GM21825 (cell line): ENCODE measurements at regions not wholly inside any gene's neighbourhood (a gene's known extent, or its start where the extent isn't known, plus 50 kb on each side); places are given as distances from the start of the nearest gene placed in this dataset.
A peak's percentile ranks its signal among the peaks of the same experiment; 100 is the strongest.
"Not testable (repeated sequence)": the region's sequence is repeated elsewhere in the genome, so short reads cannot be mapped to it uniquely, and the experiment has no call there.

ENCODE experiments used
- ATAC-seq: cut with Tn5 transposase; IDR thresholded peaks from one replicate; pipeline ENCODE4 v1.9.1; 2021; ENCODE audit warnings: mild to moderate bottlenecking, moderate library complexity; ENCODE audit not compliant: unreplicated experiment

DNA sequence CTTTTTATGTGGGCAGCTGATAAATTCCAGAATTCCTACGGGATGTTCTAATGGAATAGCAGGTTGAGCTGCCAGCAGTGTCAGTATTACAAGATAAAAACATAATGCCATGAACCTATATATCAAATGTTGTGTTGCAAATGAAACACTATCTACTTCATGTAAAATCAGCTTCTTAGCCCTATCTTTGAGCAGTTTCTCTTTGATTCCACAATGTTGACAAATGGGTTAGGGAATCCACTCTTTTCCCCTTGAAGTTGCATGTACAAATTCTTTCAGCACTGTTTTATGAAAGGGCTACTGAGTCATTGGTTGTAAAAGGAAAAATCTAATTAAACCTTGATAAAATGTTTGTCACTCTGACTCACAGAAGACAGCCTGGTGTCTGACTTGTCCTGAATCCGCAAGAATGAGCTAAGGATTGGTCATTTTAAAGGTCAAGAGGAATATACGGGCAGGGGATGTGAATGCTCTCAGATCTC, 950.6 kb upstream of the NUDT12 start:
- ATAC-seq = no peak

GRCh38 chr5:104512063-104512825, 949.7 kb upstream of the NUDT12 start:
- ATAC-seq = no peak

DNA sequence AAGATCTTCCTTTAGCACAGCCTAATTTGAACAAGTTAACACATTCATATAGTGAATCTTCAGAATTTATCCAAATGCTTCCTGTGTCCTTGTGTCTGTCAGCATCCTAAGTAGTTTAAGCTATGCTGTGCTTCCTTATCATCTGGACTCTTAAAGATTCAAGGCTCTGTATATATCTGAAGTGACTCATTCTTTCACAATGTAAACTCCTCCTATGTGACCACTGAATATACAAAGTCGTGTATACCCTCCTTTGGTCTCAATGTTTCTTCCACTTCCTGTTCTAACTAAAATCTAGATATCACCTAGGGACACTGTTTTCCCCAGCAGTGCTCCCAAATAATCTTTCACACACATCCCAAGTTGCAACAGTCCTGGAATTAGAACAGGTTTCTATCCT, 935.7 kb upstream of the NUDT12 start:
- no peak for ATAC-seq

GRCh38 chr5:104494083-104494482, 931.5 kb upstream of the NUDT12 start:
- no peak for ATAC-seq

DNA sequence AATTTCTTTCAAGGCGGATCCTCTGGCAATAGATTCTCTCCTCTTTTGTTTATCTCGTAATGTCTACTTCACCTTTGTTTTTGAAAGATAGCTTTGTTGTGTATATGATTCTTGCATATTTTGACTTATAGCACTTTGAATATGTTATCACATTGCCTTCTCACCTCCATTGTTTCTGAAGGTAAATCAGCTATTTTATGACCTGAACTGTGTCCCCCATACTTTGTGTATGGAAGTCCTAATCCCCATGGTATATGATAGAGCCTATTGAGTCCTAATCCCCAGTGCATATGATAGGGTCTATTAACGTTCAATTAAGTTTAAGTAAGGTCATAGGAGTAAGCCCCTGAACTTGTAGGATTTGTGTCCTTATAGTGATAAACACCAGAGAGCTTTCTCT, 910.2 kb upstream of the NUDT12 start:
- no peak for ATAC-seq

- ATAC-seq = no peak
These were observed 893.5 kb upstream of the NUDT12 start for GRCh38 chr5:104456122-104456521.

DNA sequence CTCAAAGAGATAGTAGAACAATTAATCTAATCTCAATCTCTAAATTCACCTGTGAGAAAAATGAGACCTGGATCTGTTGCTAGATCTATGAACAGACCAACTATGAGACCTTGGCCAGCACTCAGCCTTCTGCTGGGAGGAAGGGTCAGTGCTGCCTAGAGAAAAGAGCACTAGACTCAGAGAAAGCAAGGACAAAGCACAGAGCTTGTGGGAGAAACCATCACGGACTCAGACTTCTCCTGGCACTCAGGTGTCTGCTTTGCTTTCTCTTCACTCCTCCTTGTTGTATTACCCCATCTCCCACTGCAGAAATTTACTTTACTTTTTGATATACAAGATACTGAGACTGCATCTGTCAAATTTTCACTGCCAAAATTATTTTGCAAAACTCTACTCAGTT, 890.0 kb upstream of the NUDT12 start:
- no peak for ATAC-seq

DNA sequence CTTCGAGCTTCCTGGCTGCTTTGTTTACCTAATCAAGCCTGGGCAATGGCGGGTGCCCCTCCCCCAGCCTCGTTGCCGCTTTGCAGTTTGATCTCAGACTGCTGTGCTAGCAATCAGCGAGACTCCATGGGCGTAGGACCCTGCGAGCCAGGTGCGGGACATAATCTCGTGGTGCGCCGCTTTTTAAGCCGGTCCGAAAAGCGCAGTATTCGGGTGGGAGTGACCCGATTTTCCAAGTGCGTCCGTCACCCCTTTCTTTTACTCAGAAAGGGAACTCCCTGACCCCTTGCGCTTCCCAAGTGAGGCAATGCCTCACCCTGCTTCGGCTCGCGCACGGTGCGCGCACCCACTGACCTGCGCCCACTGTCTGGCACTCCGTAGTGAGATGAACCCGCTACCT, 889.3 kb upstream of the NUDT12 start:
- not testable (repeated sequence) for ATAC-seq

DNA sequence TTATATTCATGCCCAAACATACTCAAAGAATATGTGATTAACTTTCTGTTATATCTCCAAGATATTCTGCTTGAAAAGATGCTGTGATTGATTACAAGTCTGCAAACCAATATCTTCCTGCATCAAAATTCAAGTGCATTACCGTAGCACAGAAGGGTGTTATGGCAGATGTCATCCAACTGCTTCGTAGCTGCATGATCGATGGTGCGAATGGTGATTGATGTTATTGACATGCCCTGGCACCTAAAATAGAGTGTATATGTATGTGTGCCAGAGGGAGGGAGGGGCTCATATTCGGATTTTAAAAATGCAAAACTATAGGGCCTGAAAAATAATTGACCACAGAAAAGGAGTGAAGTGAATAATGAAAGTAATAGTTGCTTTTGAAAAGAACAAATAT, 882.1 kb upstream of the NUDT12 start:
- ATAC-seq = no peak

DNA sequence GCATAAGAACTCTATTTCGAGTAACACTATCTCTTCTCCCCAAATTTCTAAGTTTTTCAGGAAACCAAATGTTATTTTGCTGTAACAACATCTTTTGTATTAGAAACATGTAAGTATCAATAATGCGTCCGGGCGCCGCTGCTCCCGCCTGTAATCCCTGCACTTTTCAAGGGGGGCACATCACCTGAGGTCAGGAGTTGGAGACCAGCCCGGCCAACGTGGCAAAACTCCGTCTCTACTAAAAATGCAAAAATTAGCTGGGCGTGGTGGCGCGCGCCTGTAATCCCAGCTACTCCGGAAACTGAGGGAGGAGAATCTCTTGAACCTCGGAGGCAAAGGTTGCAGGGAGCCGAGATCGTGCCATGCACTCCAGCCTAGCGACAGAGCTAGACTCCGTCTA, 881.1 kb upstream of the NUDT12 start:
- no peak for ATAC-seq

- ATAC-seq = no peak
These were observed 869.4 kb upstream of the NUDT12 start for GRCh38 chr5:104431981-104432380.

DNA sequence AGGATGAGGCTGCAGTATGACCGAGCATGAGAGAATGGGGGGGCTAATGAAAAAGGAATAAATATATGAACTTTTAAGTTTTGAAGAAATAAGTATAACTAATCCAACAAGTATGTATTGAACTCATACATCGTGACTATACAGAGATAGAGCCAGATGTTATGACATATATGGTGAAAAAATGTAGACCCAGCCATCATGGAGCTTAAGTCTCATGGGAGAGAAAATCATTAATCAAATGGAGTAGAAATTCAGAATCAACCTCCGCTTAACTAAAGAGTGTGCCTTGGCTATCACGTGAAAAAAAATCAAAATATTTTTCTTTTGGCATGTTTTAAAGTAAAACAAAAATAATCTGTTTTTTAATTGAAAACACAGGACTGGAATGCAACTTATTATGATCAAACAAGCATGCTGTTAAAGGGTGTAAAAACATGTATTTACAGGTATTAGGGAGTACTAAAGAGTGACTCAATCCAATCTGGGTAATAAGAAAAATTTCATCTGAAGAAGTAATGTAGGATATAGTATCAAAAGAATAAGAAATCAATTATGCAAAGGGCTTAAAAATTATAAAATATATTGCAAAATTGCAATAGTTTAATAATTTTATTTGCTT, 868.5 kb upstream of the NUDT12 start:
- no peak for ATAC-seq

DNA sequence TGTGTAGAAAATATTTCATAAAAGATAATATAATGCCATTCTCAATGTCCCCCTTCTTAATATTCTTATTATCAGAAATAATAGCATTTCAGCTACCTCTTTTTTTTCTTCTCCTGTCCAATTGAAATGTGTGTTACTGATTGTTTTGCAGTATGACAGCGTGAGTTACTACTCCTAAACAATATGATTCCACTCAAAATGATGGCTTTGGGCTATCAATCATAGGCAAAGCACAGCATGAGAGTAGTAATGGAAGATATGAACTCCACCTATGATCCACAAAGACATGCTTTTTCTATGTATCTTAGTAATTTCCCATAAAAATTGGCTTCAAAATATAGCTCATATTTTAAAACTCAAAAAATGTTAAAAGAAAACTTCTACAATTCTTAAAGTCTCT, 867.3 kb upstream of the NUDT12 start:
- no peak for ATAC-seq

- no peak for ATAC-seq
These were observed 858.8 kb upstream of the NUDT12 start for GRCh38 chr5:104421431-104421830.

GRCh38 chr5:104418056-104418455, 855.5 kb upstream of the NUDT12 start:
- ATAC-seq = no peak

GRCh38 chr5:104412649-104413240, 850.2 kb upstream of the NUDT12 start:
- peak; percentile 64 for ATAC-seq

DNA sequence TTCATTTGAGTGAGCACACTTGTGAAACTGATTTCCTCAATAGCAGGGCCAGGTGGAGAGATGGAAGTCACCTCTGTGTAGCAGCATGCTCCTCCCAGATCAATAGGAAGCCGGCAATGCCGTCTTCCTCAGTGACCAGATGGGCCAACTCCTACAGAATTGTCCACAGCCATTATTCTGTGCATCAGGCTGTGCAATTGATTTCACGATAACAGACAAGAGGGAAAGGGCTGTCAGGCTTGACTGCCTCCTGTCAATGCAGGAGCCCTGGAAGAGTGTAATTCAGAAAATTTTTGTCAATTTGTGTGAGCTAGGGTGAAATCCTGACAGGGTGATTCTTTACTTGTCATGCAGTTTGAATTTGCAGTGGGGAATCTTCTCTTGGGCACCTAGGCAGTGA, 838.4 kb upstream of the NUDT12 start:
- no peak for ATAC-seq

- no peak for ATAC-seq
These were observed 823.3 kb upstream of the NUDT12 start for GRCh38 chr5:104385906-104386305.

DNA sequence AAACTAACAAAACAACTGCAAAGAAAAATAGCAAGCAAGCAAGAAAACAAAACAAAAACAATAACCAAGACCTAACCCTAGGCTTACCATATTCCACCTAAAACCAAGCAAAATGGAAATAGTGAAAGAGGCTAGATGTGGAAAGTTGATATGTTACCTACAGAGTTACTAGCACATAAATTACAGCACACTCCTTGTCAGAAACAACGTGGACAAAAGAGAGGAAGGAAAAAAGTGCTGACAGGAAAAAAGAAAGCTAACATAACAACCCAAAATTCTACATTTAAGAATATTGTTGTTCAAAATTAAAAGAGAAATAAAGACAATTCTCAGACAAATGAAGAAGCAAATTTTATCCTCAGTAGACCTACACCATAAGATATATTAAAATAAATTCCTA, 812.8 kb upstream of the NUDT12 start:
- no peak for ATAC-seq

- no peak for ATAC-seq
These were observed 810.2 kb upstream of the NUDT12 start for GRCh38 chr5:104372796-104373195.

DNA sequence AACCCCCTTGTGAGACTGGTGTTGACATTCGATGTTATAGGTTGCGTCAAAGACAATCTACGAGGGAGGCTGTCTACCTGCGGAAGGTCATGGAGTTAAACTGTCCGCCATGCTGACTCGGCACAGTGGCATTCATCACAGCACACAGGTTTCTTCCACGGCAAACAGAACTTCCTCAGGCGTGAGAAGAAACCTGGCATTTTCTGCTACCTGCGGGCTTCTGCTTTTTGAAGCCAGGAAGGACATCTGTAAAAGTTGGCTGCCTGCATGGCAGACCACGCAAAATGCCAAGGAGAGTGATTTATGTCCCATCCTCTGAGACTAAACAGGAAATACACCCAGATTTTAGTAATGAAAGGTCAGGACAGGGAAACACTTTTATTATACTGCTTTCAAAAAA, 809.8 kb upstream of the NUDT12 start:
- no peak for ATAC-seq

- no peak for ATAC-seq
These were observed 807.9 kb upstream of the NUDT12 start for GRCh38 chr5:104370523-104370922.
